OCI-LY3 (cell line): ENCODE measurements at regions not wholly inside any gene's neighbourhood (a gene's known extent, or its start where the extent isn't known, plus 50 kb on each side); places are given as distances from the start of the nearest gene placed in this dataset.

Experiments
- CTCF ChIP-seq: fragments of 200-600, 300-600 bp; sonication (generic); IDR thresholded peaks from 2 replicates; pipeline ENCODE4 v1.5.1; 2014; ENCODE audit warnings: antibody characterized with exemption, low read length, low read depth
- EZH2phosphoT487 ChIP-seq: fragments of 200-600 bp; shearing (Covaris generic); IDR thresholded peaks from 2 replicates; pipeline ENCODE4 v1.6.1; 2018; ENCODE audit warnings: antibody characterized with exemption, mixed run types, low read depth

GRCh38 chr4:81965911-81966310, 407.9 kb downstream of the HNRNPD start:
- no peak for TF ChIP-seq CTCF
- no peak for TF ChIP-seq EZH2phosphoT487
